DND-41 (cell line): ENCODE measurements at regions not wholly inside any gene's neighbourhood (a gene's known extent, or its start where the extent isn't known, plus 50 kb on each side); places are given as distances from the start of the nearest gene placed in this dataset.

Source experiments
- CTCF ChIP-seq: IDR thresholded peaks from 2 replicates; pipeline ENCODE4 v1.5.1; 2012; ENCODE audit warnings: borderline replicate concordance, low read length, moderate library complexity, mild to moderate bottlenecking; ENCODE audit not compliant: poor library complexity, severe bottlenecking; ENCODE audit errors: extremely low read depth
- EZH2 ChIP-seq: IDR thresholded peaks from 3 replicates; pipeline ENCODE4 v1.6.1; 2012; ENCODE audit warnings: borderline replicate concordance, low read depth, mild to moderate bottlenecking, moderate library complexity, low read length, inconsistent platforms; ENCODE audit not compliant: severe bottlenecking

DNA sequence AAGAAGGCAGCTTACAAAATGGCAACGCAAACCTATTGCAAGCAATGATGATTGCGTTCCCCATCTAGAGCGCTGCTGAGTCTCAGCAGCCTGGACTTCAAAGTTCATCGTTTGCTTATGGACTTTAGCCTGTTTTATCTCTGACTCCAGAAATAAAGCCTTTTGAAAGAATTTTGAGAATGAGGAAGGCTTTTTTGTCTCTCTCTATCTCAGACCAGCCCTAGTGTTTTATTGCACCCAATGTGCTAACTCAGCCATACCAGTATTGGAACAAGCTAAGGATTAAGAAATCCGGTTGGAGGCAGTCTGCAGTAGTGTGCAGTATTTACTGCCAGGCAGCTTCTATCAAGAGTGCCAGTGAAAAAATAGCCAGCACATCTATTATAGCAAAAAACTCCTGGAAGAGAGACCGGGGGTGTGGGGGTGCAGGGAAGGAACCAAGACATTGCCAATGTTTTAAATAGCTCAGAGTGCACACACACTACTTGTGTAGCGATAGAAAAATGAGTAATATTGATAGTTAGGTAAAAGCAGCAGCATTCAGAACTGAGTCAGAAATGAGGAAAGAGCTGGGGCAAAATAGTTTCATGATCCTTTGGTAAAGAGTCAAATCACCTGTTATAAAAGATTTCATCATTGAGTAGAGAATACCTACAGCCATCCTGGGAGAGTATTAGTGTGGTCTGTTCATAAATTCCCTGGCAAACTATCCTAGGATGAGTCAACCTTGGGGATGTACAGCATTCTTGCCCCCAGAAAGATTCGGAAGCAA is 219.0 kb downstream of the ZNF608 start:
- TF ChIP-seq CTCF (no peak), EZH2 (no peak)
